Liver (tissue), 8 donors: ENCODE measurements at regions not wholly inside any gene's neighbourhood (a gene's known extent, or its start where the extent isn't known, plus 50 kb on each side); places are given as distances from the start of the nearest gene placed in this dataset.
"Not testable (repeated sequence)": the region's sequence is repeated elsewhere in the genome, so short reads cannot be mapped to it uniquely, and the experiment has no call there.

ENCODE experiments used
- DNase-seq: peaks from one replicate; pipeline ENCODE4 v3.0.0-alpha.2; 2017; ENCODE audit warnings: low spot score
- H3K27ac ChIP-seq, 2 donors: one replicate each; pipeline ENCODE4 v1.7.0; 2013; ENCODE audit warnings: inconsistent platforms in 2 of 2, low read length in 2 of 2, control low read depth in 1 of 2, low read depth in 1 of 2, mild to moderate bottlenecking in 1 of 2
- H3K27me3 ChIP-seq, 4 donors: one replicate each; pipeline versions ENCODE4 v1.6.1 to v1.7.0; 2013; ENCODE audit warnings: low read length in 3 of 4, inconsistent platforms in 1 of 4, mild to moderate bottlenecking in 1 of 4, moderate library complexity in 1 of 4; ENCODE audit not compliant: control insufficient read depth in 4 of 4, insufficient read depth in 4 of 4
- H3K36me3 ChIP-seq, 4 donors: one replicate each; pipeline versions ENCODE4 v1.6.1 to v1.7.0; 2013; ENCODE audit warnings: low read length in 3 of 4, mild to moderate bottlenecking in 3 of 4, low read depth in 1 of 4, moderate library complexity in 1 of 4; ENCODE audit not compliant: control insufficient read depth in 4 of 4, insufficient read depth in 3 of 4
- H3K4me1 ChIP-seq, 4 donors: one replicate each; pipeline versions ENCODE4 v1.6.1 to v1.7.0; 2013; ENCODE audit warnings: low read length in 3 of 4, mild to moderate bottlenecking in 3 of 4, moderate library complexity in 1 of 4; ENCODE audit not compliant: control insufficient read depth in 4 of 4, insufficient read depth in 4 of 4
- H3K4me3 ChIP-seq, 3 donors: one replicate each; pipeline versions ENCODE4 v1.6.1 to v1.7.0; 2013; ENCODE audit warnings: low read length in 3 of 3, control low read depth in 1 of 3, low read depth in 1 of 3, mild to moderate bottlenecking in 1 of 3
- H3K9ac ChIP-seq, 2 donors: one replicate each; pipeline ENCODE4 v1.7.0; 2013; ENCODE audit warnings: low read length in 2 of 2, mild to moderate bottlenecking in 2 of 2, moderate library complexity in 2 of 2, control low read depth in 1 of 2, low read depth in 1 of 2
- H3K9me3 ChIP-seq, 4 donors: one replicate each; pipeline versions ENCODE4 v1.6.1 to v1.7.0; 2013; ENCODE audit warnings: low read length in 3 of 4; ENCODE audit not compliant: control insufficient read depth in 4 of 4
- ATF3 ChIP-seq: IDR thresholded peaks from 2 replicates; pipeline ENCODE4 v1.6.1; 2016; ENCODE audit warnings: antibody characterized with exemption
- CTCF ChIP-seq: fragments of 150-350 bp; IDR thresholded peaks from 2 replicates; pipeline ENCODE4 v1.5.1; 2017; ENCODE audit warnings: improper control_type of control experiment, low read depth, low read length; ENCODE audit not compliant: missing input control
- EGR1 ChIP-seq, 2 donors: IDR thresholded peaks; 2 replicates each; pipeline ENCODE4 v1.6.1; 2016 to 2018; ENCODE audit warnings: antibody characterized with exemption in 2 of 2, low read depth in 2 of 2
- FOXA1 ChIP-seq: IDR thresholded peaks from 2 replicates; pipeline ENCODE4 v1.6.1; 2016; ENCODE audit warnings: antibody characterized with exemption
- FOXA2 ChIP-seq: IDR thresholded peaks from 2 replicates; pipeline ENCODE4 v1.6.1; 2016; ENCODE audit warnings: antibody characterized with exemption
- GABPA ChIP-seq, 2 donors: IDR thresholded peaks in 1 of 2; conservative IDR thresholded peaks in 1 of 2; 2 replicates each; pipeline ENCODE4 v1.6.1; 2016; ENCODE audit warnings: antibody characterized with exemption in 2 of 2, mild to moderate bottlenecking in 1 of 2, moderate library complexity in 1 of 2
- HNF4A ChIP-seq, 2 donors: conservative IDR thresholded peaks; 2 replicates each; pipeline ENCODE4 v1.6.1; 2016; ENCODE audit warnings: antibody characterized with exemption in 2 of 2, mild to moderate bottlenecking in 2 of 2
- HNF4G ChIP-seq: IDR thresholded peaks from 2 replicates; pipeline ENCODE4 v1.6.1; 2016; ENCODE audit warnings: antibody characterized with exemption
- JUND ChIP-seq, 2 donors: IDR thresholded peaks; 2 replicates each; pipeline ENCODE4 v1.6.1; 2016; ENCODE audit warnings: antibody characterized with exemption in 2 of 2
- NR2F2 ChIP-seq: IDR thresholded peaks from 2 replicates; pipeline ENCODE4 v1.6.1; 2016; ENCODE audit warnings: antibody characterized with exemption
- RAD21 ChIP-seq, 2 donors: IDR thresholded peaks; 2 replicates each; pipeline ENCODE4 v1.6.1; 2016; ENCODE audit warnings: antibody characterized with exemption in 2 of 2, mild to moderate bottlenecking in 2 of 2
- RXRA ChIP-seq, 2 donors: IDR thresholded peaks; 2 replicates each; pipeline ENCODE4 v1.6.1; 2017 to 2018; ENCODE audit warnings: antibody characterized with exemption in 2 of 2, mild to moderate bottlenecking in 1 of 2
- SP1 ChIP-seq: IDR thresholded peaks from 2 replicates; pipeline ENCODE4 v1.6.1; 2018; ENCODE audit warnings: antibody characterized with exemption, mild to moderate bottlenecking
- TAF1 ChIP-seq: conservative IDR thresholded peaks from 2 replicates; pipeline ENCODE4 v1.6.1; 2016; ENCODE audit warnings: antibody characterized with exemption, mild to moderate bottlenecking
- YY1 ChIP-seq: IDR thresholded peaks from 2 replicates; pipeline ENCODE4 v1.6.1; 2016; ENCODE audit warnings: antibody characterized with exemption, mild to moderate bottlenecking
- ZBTB33 ChIP-seq: IDR thresholded peaks from 2 replicates; pipeline ENCODE4 v1.6.1; 2016; ENCODE audit warnings: antibody characterized with exemption
- WGBS: extraction: QIAGEN DNeasy Blood & Tissue Kit; methylation state at CpG from one replicate; pipeline ENCODE4 v1.1.7; 2013; 5-methylcytosine and 5-hydroxymethylcytosine counted together
- TF ChIP-seq, protein P1 (sequence below): IDR thresholded peaks from 2 replicates; pipeline ENCODE4 v1.6.1; 2016; ENCODE audit warnings: antibody characterized with exemption, mild to moderate bottlenecking
- TF ChIP-seq, protein P2 (sequence below): IDR thresholded peaks from 2 replicates; pipeline ENCODE4 v1.6.1; 2016; ENCODE audit warnings: antibody characterized with exemption
- donor health status: healthy.
- donor health status: healthy.
- donor health status: healthy.
- donor health status: healthy.
- donor health status: healthy.

DNA sequence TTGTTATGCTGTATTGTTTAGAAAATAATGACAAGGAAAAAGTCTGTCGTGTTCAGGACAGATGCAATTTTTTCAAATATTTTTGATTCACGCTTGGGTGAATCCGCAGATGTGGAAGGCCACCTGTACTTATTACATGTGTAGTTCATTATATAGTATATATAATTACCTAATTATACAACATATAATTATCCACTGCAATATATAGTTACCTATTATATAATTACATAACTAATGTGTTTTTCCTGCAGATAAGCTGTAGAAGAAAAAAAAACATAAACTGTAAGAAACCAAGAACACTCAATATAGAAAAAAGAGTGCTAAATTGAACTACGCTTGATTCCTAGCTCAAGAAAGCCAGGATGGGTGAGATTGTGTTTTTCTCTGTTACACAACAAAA, 93.6 kb upstream of the RANBP3L start:
- Histone ChIP-seq H3K36me3 (no peaks in the 10 kb centered on the region), H3K4me3 (no peak overlapping the region), H3K27ac (no peak overlapping the region), H3K4me1 (peaks cover 0 to 8% (median 0%) of the 10 kb centered on the region in 4 donors), H3K9ac (no peak overlapping the region), H3K9me3 (no peaks in the 10 kb centered on the region), H3K27me3 (no peaks in the 10 kb centered on the region)
- TF ChIP-seq, protein P1, sequence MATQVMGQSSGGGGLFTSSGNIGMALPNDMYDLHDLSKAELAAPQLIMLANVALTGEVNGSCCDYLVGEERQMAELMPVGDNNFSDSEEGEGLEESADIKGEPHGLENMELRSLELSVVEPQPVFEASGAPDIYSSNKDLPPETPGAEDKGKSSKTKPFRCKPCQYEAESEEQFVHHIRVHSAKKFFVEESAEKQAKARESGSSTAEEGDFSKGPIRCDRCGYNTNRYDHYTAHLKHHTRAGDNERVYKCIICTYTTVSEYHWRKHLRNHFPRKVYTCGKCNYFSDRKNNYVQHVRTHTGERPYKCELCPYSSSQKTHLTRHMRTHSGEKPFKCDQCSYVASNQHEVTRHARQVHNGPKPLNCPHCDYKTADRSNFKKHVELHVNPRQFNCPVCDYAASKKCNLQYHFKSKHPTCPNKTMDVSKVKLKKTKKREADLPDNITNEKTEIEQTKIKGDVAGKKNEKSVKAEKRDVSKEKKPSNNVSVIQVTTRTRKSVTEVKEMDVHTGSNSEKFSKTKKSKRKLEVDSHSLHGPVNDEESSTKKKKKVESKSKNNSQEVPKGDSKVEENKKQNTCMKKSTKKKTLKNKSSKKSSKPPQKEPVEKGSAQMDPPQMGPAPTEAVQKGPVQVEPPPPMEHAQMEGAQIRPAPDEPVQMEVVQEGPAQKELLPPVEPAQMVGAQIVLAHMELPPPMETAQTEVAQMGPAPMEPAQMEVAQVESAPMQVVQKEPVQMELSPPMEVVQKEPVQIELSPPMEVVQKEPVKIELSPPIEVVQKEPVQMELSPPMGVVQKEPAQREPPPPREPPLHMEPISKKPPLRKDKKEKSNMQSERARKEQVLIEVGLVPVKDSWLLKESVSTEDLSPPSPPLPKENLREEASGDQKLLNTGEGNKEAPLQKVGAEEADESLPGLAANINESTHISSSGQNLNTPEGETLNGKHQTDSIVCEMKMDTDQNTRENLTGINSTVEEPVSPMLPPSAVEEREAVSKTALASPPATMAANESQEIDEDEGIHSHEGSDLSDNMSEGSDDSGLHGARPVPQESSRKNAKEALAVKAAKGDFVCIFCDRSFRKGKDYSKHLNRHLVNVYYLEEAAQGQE = no peak
- no peak for TF ChIP-seq TAF1
- no peak for TF ChIP-seq GABPA (IDR thresholded peaks at IDR 0.05 in 1 of 2, conservative IDR thresholded peaks at IDR 0.05 in 1 of 2)
- TF ChIP-seq SP1 = no peak
- TF ChIP-seq HNF4A (conservative IDR thresholded peaks at IDR 0.05) = no peak
- TF ChIP-seq JUND (IDR thresholded peaks at IDR 0.05) = no peak
- no peak for TF ChIP-seq RXRA (IDR thresholded peaks at IDR 0.05)
- TF ChIP-seq CTCF = no peak
- TF ChIP-seq RAD21 (IDR thresholded peaks at IDR 0.05) = no peak
- no peak for TF ChIP-seq YY1
- no peak for TF ChIP-seq HNF4G
- TF ChIP-seq, protein P2, sequence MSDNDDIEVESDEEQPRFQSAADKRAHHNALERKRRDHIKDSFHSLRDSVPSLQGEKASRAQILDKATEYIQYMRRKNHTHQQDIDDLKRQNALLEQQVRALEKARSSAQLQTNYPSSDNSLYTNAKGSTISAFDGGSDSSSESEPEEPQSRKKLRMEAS = no peak
- TF ChIP-seq ZBTB33 = no peak
- no peak for TF ChIP-seq FOXA2
- TF ChIP-seq ATF3 = no peak
- no peak for TF ChIP-seq NR2F2
- no peak for TF ChIP-seq FOXA1
- no peak for TF ChIP-seq EGR1 (IDR thresholded peaks at IDR 0.05; ENCODE audit: low read depth in 2 of 2)
- no peak for DNase-seq
- WGBS = 97% methylated on average over 4 of the region's 4 CpGs

GRCh38 chr5:36395947-36396346, 94.2 kb upstream of the RANBP3L start:
- H3K4me3 ChIP-seq, H3K27ac ChIP-seq, H3K36me3 ChIP-seq, H3K9me3 ChIP-seq, H3K27me3 ChIP-seq, DNase-seq, H3K9ac ChIP-seq: not testable (repeated sequence)
- WGBS = 85% methylated on average over 12 of the region's 12 CpGs
- peaks cover 0 to 12% (median 0%) of the 10 kb centered on the region in 4 donors for H3K4me1 ChIP-seq
